ENCODE measurements at regions not wholly inside any gene's neighbourhood (a gene's known extent, or its start where the extent isn't known, plus 50 kb on each side); places are given as distances from the start of the nearest gene placed in this dataset.
"Not testable (repeated sequence)": the region's sequence is repeated elsewhere in the genome, so short reads cannot be mapped to it uniquely, and the experiment has no call there.

DNA sequence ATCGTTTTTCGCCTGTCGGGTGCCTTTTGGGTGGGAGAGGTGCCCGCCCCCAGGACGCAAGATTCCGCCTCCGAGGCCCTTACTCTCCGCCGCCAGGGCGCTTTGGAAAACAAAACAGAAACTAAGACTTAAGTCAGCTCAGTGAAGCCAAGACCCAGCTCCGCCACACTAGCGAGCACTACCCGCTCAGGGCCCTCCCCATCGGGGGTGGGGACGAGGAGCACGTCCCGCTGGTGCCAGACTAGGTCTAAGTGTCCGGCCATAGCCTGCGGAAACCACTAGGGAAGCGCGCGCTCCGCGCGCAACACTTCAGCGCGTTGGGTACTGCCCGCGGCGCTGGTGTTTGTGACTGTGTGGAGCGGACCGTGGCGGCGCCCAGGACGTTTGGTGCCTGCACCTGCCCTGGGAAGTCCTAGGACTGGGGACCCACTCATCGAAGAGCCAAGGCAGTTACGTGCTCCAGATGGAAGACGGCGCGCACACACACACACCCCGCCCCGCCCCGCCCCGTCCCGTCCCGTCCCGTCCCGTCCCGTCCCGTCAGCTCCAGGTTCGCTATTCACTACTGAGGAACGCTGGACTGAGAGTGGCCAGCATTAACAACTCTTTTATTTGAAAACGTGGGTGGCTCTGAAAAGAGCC is 57.6 kb upstream of the BOLA1 start:
- DNase-seq = not testable (repeated sequence)

DNA sequence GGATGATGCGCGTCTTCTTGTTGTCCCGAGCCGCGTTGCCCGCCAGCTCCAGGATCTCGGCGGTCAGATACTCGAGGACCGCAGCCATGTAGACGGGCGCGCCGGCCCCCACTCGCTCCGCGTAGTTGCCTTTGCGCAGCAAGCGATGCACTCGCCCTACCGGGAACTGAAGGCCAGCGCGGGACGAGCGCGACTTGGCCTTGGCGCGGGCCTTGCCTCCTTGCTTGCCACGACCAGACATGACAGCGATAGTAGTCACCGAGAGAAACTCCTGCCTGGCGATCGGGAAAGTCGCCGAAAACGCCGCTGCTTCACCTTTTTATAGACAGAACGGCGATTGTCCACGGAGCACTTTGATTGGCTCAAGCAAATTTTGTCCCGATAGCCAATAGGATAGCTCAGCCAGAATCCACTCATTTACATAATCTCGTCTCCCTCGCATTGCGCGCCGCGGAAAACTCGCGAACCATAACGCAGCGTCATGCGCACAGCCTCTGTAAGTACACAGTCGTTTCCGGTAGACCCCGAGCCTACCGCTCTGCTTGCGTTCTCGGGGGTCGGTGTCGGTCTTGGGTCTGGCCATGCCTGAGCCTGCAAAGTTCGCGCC is 56.8 kb upstream of the BOLA1 start:
- DNase-seq = not testable (repeated sequence)

DNA sequence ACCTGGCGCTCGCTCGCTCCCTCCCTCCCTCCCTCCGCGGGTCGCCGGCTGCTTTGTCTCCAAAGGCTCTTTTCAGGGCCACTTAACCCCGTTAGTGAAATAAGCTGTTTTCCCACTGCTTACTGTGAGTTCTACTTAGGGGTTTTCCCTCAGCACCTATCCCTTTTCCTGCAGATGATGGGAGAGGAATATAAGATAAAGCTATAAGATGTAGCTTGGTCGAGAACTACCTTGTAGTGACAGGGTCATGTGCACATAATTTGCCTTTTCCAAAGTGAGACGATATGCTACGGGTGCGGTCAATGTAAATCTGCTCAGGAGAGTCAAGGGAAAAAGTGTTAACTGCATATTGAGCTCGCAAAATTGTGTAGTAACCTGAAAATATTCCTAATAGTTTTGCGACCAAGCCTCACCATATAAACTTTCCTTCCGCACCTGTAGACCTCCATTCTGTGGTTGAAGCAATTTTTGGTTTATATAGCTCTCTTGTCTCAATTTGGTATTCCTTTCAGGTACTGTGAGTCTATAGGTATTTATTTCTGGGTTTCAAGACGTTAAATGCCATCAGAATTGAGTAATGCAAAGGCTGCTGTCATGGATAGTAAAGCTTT is 55.8 kb upstream of the BOLA1 start:
- peak in 1 of 2 experiments; percentile 10 for DNase-seq

DNA sequence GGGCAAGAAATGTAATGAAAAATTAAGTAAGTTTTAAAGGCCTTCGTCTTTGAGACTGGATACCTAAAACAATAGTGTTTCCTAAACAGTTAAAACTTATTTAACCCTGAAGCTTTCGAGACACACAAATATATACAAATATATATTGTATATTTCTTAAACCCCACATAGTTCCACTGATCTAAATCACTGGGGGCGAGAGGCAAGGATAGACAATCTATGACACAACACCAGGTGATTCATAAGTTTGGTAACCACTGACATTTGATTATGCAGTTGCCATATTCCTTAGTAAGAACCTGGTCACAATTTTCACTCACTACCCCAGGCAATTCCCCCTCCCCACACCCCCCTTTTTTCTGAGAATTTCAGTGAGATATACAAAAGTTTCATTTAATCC is 55.3 kb upstream of the BOLA1 start:
- DNase-seq = peak in 1 of 2 experiments; percentile 10

DNA sequence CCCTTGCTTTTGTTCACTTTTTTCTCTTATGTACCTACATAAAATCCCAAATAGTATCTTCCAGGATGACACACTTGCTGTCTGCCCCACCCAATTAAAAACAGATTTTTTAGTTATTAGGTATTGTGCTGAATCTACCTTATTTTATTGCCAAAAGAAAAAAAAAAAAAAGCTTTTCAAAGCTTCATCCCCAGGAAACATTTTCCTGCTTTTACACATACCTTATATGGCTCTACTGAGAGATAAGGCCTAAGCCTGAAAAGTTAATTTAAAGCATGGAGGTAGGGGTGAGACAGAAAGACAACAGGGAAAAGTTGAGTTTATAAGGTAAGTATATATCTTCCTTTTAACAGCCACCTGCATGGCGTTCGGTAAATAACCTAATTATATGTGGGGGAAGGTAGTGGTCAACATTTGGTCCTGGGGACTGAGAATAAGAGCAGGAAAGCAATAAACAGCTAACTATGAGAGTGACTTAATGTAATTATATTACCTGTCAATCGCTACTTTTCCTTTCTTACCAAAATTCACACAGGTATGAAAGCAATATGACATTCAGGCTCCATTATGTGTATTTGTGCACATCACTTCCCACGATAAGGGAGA is 54.6 kb upstream of the BOLA1 start:
- no peak for DNase-seq

DNA sequence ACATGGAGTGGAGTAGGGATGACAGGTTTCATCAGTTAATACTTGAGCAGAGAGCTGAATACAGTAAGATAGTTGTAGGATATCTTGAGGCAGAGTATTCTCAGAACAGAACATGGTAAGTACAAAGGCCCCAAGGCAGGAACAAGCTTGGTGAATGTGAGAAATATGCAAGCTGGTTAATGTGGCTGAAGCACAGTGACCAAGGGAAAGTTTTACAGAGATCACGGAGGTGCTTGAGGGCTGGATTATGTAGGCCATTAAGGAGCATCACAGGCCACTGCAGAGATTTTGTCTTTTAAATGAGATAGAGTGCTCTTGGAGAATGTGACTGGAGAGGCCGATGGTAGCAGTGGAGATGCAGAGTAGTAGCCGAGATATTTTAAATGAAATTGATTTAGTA is 54.0 kb upstream of the BOLA1 start:
- peak in 1 of 2 experiments; percentile 6 for DNase-seq

DNA sequence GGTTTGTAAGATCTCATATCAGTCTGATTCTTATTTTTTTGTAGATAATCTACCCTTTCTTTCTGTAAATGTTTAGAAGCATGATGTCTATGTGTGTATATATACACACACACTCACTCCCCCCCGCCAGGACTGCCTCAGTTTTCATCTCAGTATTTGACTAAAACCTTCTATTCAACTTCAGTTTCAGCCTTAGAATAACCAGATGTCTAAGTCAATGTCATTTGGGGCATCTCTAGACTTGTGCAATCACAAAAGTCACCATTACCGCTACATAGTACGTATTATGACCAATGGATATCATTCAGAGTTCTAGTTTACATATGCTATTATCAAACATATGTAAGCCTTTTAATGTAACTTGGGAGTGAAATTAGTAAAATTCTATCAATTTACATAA is 53.3 kb upstream of the BOLA1 start:
- peak in 1 of 2 experiments; percentile 29 for DNase-seq

DNA sequence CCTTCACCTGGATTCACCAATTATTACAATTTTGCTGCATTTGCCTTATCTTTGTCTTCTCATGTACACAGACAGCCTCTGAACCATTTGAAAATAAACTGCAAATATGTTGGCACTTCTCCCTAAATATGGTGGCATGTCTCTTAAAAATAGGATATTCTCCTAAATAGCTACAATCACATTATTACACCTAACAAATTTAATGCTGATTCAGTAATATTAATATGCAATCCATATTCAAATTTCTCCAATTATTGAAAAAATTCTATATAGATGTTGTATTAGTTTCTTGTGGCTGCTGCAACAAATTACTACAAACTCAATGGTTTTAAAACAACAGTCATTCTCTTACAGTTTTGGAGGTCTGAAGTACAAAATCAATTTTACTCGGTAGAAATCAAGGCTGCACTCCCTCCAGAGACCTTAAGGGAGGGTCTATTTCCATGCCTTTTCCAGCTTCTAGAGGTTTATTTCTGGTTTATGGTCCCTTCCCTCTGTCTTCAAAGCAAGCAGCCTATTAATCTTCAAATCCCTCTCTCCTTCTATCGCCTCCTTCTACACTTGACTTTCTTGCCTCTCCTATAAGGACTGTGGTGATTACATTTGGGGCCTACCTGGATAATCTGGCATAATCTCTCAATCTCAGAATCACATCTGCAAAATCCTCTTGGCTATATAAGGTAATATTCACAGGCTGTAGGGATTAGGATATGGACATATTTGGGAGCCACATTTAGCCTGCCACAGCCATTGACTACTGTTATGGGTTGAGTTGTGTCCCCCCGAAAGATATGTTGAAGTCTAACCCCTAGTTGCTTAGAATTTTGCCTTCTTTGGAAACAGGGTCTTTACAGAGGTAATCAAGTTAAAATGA is 52.5 kb upstream of the BOLA1 start:
- DNase-seq = no peak

DNA sequence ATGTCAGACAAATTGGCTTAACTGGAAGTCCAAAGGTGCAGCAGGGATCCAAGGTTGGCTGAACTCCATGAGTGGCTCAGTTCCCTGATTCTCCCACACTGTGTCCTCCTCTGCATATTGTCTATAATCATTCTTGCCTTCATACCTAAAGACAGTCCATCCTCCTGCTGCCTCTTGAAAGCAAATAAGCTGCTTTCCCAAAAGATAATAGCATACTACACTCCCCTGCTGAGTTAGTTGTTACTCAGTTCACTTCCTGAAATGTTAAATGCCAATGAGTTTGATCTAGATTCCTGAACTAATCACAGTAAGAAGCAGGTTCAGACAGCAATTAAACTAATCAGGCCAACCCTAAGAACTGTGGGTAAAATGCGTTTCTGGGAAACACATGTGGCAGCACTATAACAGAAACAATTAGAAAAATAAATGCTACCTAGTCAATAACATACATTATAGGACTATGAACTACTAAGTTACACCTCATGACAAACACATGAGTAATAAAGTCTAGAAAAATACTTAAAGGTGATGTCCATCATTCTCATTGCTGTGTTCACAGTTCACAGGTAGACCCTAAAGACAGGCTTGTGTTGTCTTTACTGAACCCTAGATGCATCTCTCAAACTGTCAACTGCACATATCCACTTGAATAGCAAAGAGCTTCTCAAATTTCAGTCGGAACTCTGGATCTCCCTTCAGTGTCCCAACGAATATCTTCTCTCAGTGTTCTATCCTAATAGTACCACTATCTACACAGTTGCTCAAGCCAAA is 50.8 kb upstream of the BOLA1 start:
- DNase-seq = no peak

DNA sequence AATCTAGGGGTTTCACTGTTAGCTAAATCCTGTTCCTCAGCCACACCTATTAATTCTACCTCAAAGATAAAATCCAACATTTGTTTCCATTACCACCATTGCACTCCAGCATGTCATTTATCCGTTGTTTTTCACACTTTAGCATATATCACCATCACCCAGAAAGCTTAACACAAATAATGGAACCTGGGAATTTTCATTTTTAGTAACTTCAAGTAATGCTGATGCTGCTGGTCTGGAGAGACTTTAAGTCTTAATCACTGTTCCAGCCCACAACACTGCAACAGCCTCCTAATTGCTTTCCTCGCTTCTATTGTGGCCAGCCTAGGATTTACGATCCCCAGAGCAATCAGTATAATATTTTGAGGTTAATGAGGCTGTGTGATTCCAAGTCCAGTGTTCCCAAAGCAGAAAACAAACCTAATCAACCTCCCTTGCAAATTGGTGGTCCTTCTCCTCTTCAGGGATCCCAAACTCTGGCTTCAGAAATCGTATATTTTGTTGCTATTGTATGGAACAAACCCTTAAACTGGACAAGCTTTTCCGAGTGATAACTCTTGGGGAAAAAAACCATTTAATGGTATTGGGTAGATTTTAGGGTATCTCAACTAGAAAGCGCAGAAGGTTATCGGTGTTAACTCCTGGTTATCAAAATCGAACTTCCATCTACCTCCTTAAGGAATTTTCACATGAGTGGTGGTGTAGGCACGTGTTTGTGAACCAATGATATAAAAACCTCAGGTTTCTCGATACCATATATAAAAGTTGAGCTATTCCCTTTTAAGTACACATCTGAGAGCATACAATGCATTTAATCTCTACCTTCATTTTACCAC is 50.0 kb upstream of the BOLA1 start:
- peak in 1 of 2 experiments; percentile 11 for DNase-seq
